Type B pancreatic cell (in vitro differentiated cells): ENCODE measurements at regions not wholly inside any gene's neighbourhood (a gene's known extent, or its start where the extent isn't known, plus 50 kb on each side); places are given as distances from the start of the nearest gene placed in this dataset.

Experiments used
- DNase-seq: peaks from one replicate; pipeline ENCODE4 v3.0.0; 2021; ENCODE audit warnings: mixed read lengths; ENCODE audit not compliant: unreplicated experiment; ENCODE audit errors: extremely low spot score
- H3K27ac Mint-ChIP-seq: 2 replicates; pipeline ENCODE4 v1.8.0; 2021; ENCODE audit warnings: mild to moderate bottlenecking, mixed read lengths
- H3K27me3 Mint-ChIP-seq: 2 replicates; pipeline ENCODE4 v1.8.0; 2021; ENCODE audit warnings: mixed read lengths
- H3K36me3 Mint-ChIP-seq: 2 replicates; pipeline ENCODE4 v1.8.0; 2021; ENCODE audit warnings: mixed read lengths
- H3K4me1 Mint-ChIP-seq: one replicate; pipeline ENCODE4 v1.8.0; 2021; ENCODE audit warnings: mixed read lengths; ENCODE audit not compliant: unreplicated experiment
- H3K4me3 Mint-ChIP-seq: 2 replicates; pipeline ENCODE4 v1.8.0; 2021; ENCODE audit warnings: mild to moderate bottlenecking, mixed read lengths
- H3K9me3 Mint-ChIP-seq: 2 replicates; pipeline ENCODE4 v1.8.0; 2021; ENCODE audit warnings: mixed read lengths
- CTCF ChIP-seq: fragments of 200-600 bp; sonication (generic); conservative IDR thresholded peaks from 2 replicates; pipeline ENCODE4 v1.5.0; 2021; ENCODE audit warnings: antibody characterized with exemption, mild to moderate bottlenecking

- Mint-ChIP-seq H3K27me3 (peaks cover 28% of the 10 kb centered on the region), H3K36me3 (no peaks in the 10 kb centered on the region), H3K4me3 (no peak overlapping the region), H3K27ac (no peak overlapping the region), H3K4me1 (no peaks in the 10 kb centered on the region), H3K9me3 (no peaks in the 10 kb centered on the region)
- no peak for DNase-seq
- no peak for TF ChIP-seq CTCF
Measured at GRCh38 chr17:36858119-36859002, 78.9 kb upstream of the LHX1 start.

GRCh38 chr17:36859003-36859300 is 78.3 kb upstream of the LHX1 start:
- Mint-ChIP-seq H3K27ac (no peak overlapping the region), H3K27me3 (peaks cover 22% of the 10 kb centered on the region), H3K9me3 (no peaks in the 10 kb centered on the region), H3K4me1 (no peaks in the 10 kb centered on the region), H3K36me3 (no peaks in the 10 kb centered on the region), H3K4me3 (no peak overlapping the region)
- TF ChIP-seq CTCF, result no peak
- no peak for DNase-seq

GRCh38 chr17:36859706-36860105 is 77.6 kb upstream of the LHX1 start:
- Mint-ChIP-seq H3K4me3 (no peak overlapping the region), H3K36me3 (no peaks in the 10 kb centered on the region), H3K9me3 (no peaks in the 10 kb centered on the region), H3K4me1 (no peaks in the 10 kb centered on the region), H3K27ac (no peak overlapping the region), H3K27me3 (peaks cover 22% of the 10 kb centered on the region)
- no peak for DNase-seq
- no peak for TF ChIP-seq CTCF

- Mint-ChIP-seq H3K4me1 (peaks cover 5% of the 10 kb centered on the region), H3K27ac (no peak overlapping the region), H3K4me3 (no peak overlapping the region), H3K9me3 (no peaks in the 10 kb centered on the region), H3K36me3 (no peaks in the 10 kb centered on the region), H3K27me3 (peaks cover 26% of the 10 kb centered on the region)
- no peak for DNase-seq
- no peak for TF ChIP-seq CTCF
Measured at GRCh38 chr17:36861531-36861930, 75.7 kb upstream of the LHX1 start.

GRCh38 chr17:36862116-36862920 is 75.0 kb upstream of the LHX1 start:
- Mint-ChIP-seq H3K4me1 (peaks cover 5% of the 10 kb centered on the region), H3K36me3 (no peaks in the 10 kb centered on the region), H3K4me3 (no peak overlapping the region), H3K9me3 (no peaks in the 10 kb centered on the region), H3K27ac (no peak overlapping the region), H3K27me3 (peaks cover 23% of the 10 kb centered on the region)
- TF ChIP-seq CTCF, result no peak
- DNase-seq, result no peak
